HL-60 (cell line): ENCODE measurements at regions not wholly inside any gene's neighbourhood (a gene's known extent, or its start where the extent isn't known, plus 50 kb on each side); places are given as distances from the start of the nearest gene placed in this dataset.

Experiments used
- DNase-seq, 2 experiments: peaks; one replicate each; pipeline ENCODE4 v3.0.0-alpha.2; 2010 to 2020; ENCODE audit warnings: low read depth in 1 of 2, low spot score in 1 of 2
- H3K27ac ChIP-seq: fragments of 250-450 bp; sonication (Bioruptor Pico); replicated peaks from 2 replicates; pipeline ENCODE4 v1.5.1; 2020; ENCODE audit warnings: mild to moderate bottlenecking, moderate library complexity
- H3K27me3 ChIP-seq: fragments of 250-450 bp; sonication (Bioruptor Pico); 2 replicates; pipeline ENCODE4 v1.5.1; 2021; ENCODE audit warnings: mild to moderate bottlenecking, moderate library complexity; ENCODE audit not compliant: insufficient read depth, poor library complexity, severe bottlenecking
- H3K4me3 ChIP-seq: replicated peaks from 2 replicates; pipeline ENCODE4 v1.5.1; 2011; ENCODE audit warnings: mild to moderate bottlenecking, control low read depth, low read length; ENCODE audit not compliant: insufficient read depth
- GABPA ChIP-seq: IDR thresholded peaks from 2 replicates; pipeline ENCODE4 v1.6.1; 2012; ENCODE audit warnings: low read depth
- POLR2AphosphoS5 ChIP-seq: IDR thresholded peaks from 2 replicates; pipeline ENCODE4 v1.6.1; 2012; ENCODE audit warnings: low read depth
- SPI1 ChIP-seq: IDR thresholded peaks from 2 replicates; pipeline ENCODE4 v1.6.1; 2012; ENCODE audit warnings: low read depth, mild to moderate bottlenecking, borderline replicate concordance
- TF ChIP-seq, protein P1 (sequence below): IDR thresholded peaks from one replicate; pipeline ENCODE4 v1.5.1; 2011; ENCODE audit warnings: low read length, control low read depth, inconsistent platforms; ENCODE audit not compliant: insufficient read depth
- TF ChIP-seq, protein P2 (sequence below): IDR thresholded peaks from 2 replicates; pipeline ENCODE4 v1.6.1; 2012; ENCODE audit warnings: low read depth; ENCODE audit not compliant: insufficient replicate concordance

DNA sequence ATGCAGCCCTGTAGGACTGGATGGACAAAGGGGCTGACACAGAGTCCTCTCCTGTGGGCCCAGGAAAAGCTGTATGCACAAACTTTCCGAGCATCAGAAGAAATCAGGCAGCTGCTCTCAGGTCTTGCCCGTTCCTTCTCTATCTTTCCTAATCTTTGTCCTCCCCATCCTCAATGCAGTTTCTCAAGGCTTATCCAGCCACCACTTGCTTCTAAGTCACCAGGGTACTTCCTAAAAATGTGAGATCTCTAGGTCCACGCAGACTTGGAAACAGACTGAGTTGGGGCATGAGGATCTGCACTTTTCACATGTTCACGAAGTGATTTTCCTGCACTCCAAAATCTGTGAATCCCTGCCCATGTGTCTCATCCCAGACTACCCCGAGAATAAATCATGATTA lies 394.5 kb upstream of the SLC35B3 start:
- no peak for TF ChIP-seq GABPA
- TF ChIP-seq, protein P1, sequence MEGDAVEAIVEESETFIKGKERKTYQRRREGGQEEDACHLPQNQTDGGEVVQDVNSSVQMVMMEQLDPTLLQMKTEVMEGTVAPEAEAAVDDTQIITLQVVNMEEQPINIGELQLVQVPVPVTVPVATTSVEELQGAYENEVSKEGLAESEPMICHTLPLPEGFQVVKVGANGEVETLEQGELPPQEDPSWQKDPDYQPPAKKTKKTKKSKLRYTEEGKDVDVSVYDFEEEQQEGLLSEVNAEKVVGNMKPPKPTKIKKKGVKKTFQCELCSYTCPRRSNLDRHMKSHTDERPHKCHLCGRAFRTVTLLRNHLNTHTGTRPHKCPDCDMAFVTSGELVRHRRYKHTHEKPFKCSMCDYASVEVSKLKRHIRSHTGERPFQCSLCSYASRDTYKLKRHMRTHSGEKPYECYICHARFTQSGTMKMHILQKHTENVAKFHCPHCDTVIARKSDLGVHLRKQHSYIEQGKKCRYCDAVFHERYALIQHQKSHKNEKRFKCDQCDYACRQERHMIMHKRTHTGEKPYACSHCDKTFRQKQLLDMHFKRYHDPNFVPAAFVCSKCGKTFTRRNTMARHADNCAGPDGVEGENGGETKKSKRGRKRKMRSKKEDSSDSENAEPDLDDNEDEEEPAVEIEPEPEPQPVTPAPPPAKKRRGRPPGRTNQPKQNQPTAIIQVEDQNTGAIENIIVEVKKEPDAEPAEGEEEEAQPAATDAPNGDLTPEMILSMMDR: no peak
- no peak for TF ChIP-seq SPI1
- TF ChIP-seq POLR2AphosphoS5: no peak
- TF ChIP-seq, protein P2, sequence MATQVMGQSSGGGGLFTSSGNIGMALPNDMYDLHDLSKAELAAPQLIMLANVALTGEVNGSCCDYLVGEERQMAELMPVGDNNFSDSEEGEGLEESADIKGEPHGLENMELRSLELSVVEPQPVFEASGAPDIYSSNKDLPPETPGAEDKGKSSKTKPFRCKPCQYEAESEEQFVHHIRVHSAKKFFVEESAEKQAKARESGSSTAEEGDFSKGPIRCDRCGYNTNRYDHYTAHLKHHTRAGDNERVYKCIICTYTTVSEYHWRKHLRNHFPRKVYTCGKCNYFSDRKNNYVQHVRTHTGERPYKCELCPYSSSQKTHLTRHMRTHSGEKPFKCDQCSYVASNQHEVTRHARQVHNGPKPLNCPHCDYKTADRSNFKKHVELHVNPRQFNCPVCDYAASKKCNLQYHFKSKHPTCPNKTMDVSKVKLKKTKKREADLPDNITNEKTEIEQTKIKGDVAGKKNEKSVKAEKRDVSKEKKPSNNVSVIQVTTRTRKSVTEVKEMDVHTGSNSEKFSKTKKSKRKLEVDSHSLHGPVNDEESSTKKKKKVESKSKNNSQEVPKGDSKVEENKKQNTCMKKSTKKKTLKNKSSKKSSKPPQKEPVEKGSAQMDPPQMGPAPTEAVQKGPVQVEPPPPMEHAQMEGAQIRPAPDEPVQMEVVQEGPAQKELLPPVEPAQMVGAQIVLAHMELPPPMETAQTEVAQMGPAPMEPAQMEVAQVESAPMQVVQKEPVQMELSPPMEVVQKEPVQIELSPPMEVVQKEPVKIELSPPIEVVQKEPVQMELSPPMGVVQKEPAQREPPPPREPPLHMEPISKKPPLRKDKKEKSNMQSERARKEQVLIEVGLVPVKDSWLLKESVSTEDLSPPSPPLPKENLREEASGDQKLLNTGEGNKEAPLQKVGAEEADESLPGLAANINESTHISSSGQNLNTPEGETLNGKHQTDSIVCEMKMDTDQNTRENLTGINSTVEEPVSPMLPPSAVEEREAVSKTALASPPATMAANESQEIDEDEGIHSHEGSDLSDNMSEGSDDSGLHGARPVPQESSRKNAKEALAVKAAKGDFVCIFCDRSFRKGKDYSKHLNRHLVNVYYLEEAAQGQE: no peak
- Histone ChIP-seq H3K27me3 (no peaks in the 10 kb centered on the region), H3K4me3 (no peak overlapping the region), H3K27ac (peak overlapping the region; percentile 41)
- peak in 1 of 2 experiments; percentile 45 for DNase-seq

DNA sequence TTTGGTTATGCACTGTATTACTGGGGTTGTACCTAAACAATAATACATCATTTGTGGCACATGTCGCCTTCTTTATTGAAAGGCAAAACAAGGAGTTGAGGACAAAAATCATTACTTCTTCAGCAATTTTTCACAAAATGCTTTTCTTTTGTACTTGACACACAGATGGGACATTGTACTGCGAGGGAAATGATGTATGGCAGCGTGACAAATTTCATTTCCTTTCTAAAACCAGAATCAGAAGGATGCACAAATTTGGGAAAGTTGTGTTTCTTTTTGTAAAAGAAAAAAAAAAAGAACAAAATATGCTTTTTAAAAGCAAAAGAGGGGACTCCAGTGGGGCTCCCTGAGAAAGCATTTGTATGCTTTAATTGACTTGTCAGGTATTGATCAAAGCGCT lies 394.0 kb upstream of the SLC35B3 start:
- no peak overlapping the region for H3K27ac ChIP-seq
- TF ChIP-seq POLR2AphosphoS5 (no peak), SPI1 (no peak), GABPA (no peak)
- TF ChIP-seq, protein P1: no peak
- TF ChIP-seq, protein P2: no peak
- H3K27me3 ChIP-seq: no peaks in the 10 kb centered on the region
- no peak overlapping the region for H3K4me3 ChIP-seq
- no peak for DNase-seq

DNA sequence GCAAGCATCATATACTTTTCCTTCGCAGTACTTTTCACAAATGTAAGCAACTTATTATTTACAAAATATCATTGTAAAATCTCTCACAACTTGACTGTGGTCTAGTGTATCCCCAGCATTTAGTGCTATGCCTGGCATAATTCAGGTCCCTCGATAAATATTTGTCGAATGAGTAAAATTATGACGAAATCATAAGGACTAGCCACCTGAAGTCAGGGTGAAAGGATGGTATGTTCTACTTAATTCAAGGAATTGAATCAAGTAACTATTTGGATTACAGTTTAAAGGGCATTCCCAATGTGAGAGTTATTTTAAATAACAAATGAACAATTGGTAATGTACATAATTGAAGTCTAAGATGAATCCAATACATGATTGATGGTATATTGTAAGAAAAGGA lies 393.0 kb upstream of the SLC35B3 start:
- Histone ChIP-seq H3K4me3 (no peak overlapping the region), H3K27me3 (no peaks in the 10 kb centered on the region), H3K27ac (no peak overlapping the region)
- no peak for DNase-seq
- TF ChIP-seq, protein P1: no peak
- TF ChIP-seq GABPA (no peak), POLR2AphosphoS5 (no peak), SPI1 (no peak)
- TF ChIP-seq, protein P2: no peak
